Right forelimb (tissue), 1 donor: ENCODE measurements at regions not wholly inside any gene's neighbourhood (a gene's known extent, or its start where the extent isn't known, plus 50 kb on each side); places are given as distances from the start of the nearest gene placed in this dataset.

Source experiments
- DNase-seq: peaks from one replicate; pipeline ENCODE4 v3.0.0-alpha.2; 2018

- no peak for DNase-seq
Observed at GRCh38 chr4:41859087-41859486, 76.1 kb upstream of the TMEM33 start.

DNA sequence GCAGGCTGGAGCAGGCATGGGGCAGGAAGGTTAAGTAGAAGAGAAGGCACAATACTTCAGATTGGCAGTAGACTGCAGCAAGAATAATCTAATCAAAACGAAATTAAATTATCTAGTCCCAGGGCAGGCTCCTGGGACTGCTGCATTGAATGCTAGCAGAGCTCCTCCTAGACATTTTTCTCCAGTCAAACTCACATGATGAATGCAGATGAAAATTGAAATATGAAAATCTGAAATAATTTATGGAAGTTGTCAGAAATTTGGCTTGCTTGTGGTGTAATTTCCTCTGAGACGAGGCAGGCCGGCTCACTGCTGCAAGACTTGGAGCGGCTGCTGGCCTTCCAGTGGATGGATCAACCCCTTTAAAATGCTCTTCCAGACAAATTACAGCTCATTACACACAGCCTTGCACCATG is 78.0 kb upstream of the TMEM33 start:
- DNase-seq = no peak

DNA sequence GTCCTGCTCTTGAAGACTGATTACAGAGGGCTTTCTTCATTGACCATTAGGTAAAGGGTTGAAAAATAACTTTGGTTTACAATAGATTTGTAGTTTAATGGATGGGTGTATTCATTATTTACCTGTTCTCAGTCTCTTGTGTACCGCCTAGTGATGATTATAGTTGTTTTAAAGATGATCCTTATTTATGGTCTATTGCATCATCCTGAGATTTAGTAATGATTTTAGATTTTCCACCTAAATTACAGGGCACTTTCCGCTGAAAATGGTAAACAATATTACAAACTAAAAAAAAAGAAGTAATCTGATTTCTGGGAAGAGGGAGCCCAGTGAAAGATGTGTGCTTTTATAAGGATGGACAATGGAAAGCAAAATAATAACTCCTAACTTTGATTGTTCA is 78.4 kb upstream of the TMEM33 start:
- no peak for DNase-seq

DNA sequence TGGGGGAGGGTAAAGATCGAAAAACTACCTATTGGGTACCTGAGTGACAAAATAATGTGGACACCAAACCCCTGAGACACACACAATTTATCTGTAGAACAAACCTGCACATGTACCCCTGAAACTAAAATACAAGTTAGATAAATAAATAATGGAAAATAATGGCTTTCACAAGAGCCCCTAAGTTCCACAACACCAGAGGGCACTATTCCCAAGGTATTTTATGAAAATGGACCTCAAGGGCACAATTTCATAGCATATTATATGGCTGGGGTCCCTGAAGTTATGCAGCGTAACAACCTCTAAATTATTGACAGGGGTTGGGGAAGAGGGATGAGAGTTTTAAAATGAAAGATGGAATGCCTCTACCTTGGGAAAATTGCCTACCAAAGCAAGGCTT is 81.3 kb upstream of the TMEM33 start:
- no peak for DNase-seq

GRCh38 chr4:41852229-41852628 is 83.0 kb upstream of the TMEM33 start:
- DNase-seq = no peak

- no peak for DNase-seq
Observed at GRCh38 chr4:41851621-41852020, 83.6 kb upstream of the TMEM33 start.

DNA sequence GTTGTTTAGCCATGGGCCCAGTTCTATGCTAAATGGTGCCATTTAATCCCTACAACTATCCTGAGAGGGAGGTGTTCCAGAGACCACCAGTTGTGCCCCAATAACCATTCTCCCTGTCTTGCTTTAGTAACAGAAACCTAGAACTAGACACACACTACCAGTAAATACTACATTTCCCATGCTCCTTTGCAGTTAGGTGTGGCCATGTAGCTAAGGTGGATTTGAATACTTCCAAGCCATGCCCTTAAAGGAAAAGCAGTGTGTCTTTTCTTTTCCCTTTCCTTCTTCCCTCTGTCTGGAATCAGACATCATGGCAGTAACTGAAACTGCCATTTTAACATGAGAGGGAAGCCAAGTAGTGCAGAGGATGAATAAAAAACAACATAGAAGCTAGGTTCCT is 90.9 kb upstream of the TMEM33 start:
- no peak for DNase-seq

DNA sequence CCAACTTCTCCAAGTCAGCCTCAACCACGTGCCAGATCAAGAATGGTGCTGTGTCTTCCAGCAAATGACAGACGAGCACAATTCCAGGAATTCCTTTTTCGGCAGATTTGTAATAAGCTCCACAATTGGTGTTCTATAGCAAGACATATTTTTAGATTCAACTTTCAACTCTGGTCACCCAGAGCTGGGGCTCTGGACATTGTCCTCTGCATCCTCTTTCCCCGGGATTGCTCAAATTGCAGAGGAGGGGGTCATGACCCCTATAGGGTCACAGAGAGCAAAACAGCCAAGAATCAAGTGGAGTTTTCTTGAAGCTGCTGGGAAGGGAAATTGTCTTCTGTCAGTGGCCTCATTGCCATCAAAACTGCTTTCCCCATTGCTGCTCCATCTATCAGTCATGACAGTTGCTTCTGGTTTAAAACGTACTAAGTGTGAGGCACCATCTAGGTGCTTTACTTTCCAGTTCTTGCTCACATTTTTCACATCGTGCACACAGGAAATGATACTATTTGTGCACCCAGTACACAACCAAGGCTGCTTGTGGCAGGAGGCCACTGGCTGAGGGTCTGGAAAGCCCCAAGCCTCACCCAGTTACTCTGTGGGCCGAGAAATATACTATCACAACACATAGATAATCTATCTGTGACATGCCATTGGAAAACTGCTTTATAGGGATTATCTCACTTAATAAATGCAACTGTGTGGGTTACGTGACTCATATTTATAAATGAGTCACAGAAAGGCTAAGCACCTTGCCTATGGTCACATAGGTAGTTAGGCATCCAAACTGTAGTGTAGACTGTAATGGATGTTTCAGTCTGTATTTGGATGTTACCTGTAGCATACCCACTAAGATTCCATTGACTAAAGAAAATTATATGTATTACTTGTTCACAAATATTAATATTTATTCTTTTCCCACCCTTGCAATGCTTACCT is 91.7 kb upstream of the PHOX2B start:
- no peak for DNase-seq

DNA sequence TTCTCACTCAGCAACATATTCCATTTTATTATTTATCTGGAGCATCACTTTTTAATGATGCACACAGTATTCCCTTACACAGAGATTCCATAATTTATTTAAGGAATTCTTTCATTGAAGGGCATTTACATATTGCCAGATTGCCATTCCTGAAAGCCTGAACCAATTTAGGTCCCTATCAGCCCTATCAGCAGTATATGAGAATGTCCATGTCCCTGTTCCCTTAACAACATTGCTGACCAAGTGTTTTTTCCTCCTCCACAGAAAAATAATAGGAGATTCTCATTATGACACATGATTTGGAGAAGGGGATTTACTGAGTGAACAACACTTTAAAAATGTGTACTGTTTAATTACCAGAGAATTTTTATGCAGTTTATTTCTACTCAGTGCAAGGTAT is 90.1 kb upstream of the PHOX2B start:
- no peak for DNase-seq

DNA sequence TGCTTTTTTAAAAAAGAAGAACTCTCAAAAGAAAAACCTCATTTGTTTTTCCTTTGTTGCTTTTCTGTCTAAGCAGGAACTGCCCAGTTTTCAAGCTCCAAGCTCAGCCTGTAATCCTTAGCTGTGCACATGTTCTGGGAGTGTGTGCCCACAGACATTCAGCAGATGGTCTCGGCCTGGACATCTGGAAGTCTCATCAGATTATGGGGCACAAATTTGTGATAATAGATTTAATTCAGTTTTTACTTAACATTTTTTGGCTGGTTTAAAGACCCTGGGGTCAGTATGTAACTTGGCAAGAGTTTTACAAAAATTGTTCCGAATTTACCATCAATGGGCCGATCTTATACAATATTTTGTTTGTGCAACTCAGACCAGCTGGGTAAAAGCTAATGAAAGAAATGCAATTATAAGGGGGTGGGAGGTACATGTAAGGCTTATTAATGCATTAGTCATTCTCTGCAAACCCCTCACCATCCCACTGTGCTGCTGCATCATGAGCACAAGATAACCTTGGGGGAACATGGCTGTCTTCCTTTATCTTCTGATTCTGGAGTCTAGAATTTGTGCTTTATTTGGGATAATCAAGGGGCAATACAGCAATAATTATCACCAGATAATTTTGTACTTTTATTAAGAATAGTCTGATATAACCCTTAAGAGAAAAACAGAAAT is 86.9 kb upstream of the PHOX2B start:
- no peak for DNase-seq

- DNase-seq = no peak
Observed at GRCh38 chr4:41832961-41833360, 84.4 kb upstream of the PHOX2B start.

DNA sequence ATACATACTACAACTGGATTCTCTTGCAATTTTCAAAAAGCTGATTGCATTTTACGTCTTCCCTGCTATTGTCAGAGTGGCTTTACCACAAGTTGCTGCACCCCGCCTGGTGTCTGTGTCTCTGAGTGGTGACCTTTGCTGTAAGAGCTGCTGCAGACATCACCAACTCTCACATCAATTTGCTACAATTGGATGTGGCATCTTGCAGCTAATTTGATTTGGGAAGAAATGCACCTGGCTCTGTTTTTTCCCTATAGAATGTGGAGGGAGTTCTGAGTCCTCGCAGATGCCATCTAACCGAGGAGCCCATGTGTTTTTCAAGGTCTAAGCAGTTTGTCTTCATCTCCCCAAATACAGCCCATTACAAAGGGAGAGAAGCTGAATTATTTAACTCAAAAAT is 73.8 kb upstream of the PHOX2B start:
- no peak for DNase-seq

DNA sequence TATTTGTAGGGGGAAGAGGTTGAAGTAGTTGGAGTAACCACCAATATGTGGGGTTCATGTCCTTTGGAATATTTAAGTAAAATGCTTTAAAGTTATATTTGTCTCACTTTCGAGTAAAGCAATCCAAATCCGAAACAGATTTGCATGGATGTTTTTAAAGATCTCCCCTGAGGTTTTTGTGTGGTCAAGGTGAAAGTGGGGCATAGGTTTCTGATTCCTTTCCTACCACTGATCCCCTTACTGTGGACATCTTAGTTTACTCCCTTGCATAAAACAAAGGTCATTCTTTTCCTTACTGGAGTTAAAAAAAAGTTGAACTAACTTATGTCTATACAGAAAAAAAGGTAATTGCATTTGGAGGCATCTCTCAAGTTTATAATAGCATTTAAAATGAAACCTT is 71.9 kb upstream of the PHOX2B start:
- DNase-seq = no peak

DNA sequence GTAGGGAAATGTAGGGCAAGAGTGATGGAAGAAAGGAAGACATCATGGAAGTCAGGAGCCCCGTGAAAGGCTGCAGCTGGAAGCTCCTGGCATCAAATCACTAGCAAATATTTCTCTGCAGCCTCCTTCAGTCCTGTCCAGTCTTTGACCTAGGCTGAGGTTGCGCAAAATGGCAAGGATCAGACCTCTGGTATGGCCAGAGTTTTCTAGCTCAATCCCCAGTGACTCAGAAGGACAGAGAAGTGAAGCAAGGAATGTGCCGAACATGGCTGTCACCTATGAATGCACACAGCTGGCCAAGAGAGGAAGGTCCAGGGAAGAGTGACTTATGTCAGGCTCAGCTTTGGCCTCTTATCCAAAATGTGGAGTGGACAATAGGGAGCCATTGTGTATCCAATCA is 71.1 kb upstream of the PHOX2B start:
- no peak for DNase-seq

DNA sequence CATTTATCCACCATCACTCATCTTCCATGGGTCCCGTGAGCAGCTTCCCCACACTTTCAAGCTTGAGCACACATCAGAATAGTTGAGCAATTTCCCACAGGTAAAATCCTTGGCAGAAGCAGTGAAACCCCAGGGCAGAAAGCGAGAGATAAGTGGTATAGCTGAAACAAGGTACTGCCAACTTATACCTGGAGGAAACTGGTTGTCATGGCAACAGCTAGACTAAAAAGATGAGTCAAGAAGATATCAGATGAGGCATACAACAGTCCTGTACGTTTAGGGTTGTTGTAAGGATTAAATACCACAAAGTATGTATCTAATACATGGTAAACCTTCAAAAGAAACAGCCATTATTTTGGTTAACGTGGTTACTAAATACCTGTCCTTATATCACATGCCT is 66.9 kb upstream of the PHOX2B start:
- no peak for DNase-seq

- DNase-seq = no peak
Observed at GRCh38 chr4:41814565-41814964, 66.0 kb upstream of the PHOX2B start.

- no peak for DNase-seq
Observed at GRCh38 chr4:41806807-41807206, 58.3 kb upstream of the PHOX2B start.

DNA sequence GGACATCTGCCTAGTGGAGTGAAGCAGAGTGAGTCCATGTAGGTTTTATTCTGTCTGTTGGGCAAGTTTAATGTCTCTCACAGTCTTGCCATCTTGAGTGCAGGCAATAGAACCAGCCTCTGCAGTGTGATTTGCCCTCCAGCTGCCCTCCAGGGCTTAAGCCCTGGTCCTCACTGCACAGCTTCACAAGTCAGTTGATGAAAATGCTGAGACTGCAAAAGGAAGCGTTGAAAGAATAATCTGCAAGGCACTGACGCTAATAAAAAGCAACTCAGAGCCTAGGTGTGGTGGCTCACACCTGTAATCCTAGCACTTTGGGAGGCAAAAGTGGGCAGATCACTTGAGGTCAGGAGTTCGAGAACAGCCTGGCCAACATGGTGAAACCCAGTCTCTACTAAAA is 54.1 kb upstream of the PHOX2B start:
- DNase-seq = no peak

GRCh38 chr4:41799126-41799525 is 50.6 kb upstream of the PHOX2B start:
- no peak for DNase-seq
